ENCODE measurements at regions not wholly inside any gene's neighbourhood (a gene's known extent, or its start where the extent isn't known, plus 50 kb on each side); places are given as distances from the start of the nearest gene placed in this dataset.
"Not testable (repeated sequence)": the region's sequence is repeated elsewhere in the genome, so short reads cannot be mapped to it uniquely, and the experiment has no call there.

DNA sequence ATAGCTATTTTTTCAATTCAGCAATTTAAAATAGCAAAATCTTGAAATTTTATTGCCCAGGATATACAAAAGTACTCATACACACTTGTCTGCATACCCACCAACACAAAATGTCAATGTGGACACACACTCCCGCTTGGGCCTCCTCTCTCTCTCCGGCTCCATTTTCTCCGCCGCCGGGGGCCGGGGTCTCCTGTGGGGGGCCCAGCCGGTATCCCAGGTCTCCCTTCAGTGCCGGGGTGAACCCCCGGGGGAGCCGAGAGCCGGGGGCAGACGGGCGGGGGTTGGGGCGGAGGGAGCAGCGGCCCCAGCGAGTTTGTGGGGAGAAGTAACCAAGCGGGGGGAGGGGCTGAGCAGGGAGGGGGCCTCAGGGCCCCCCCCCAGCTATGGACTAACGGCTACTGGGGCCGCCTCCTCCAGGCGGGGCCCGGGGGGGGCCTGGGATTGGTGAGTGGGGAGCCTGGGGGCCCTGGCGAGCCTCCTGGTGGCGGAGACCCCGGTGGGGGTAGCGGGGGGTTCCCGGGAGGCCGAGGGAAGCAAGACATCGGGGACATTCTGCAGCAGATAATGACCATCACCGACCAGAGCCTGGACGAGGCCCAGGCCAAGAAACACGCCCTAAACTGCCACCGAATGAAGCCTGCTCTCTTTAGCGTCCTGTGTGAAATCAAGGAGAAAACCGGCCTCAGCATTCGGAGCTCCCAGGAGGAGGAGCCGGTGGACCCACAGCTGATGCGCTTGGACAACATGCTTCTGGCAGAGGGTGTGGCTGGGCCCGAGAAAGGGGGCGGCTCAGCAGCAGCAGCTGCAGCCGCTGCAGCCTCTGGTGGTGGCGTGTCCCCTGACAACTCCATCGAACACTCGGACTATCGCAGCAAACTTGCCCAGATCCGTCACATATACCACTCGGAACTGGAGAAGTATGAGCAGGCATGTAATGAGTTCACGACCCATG lies 56.6 kb downstream of the CHST2 start:
- not testable (repeated sequence) for DNase-seq (ENCODE audit: low read depth in 2 of 2)

DNA sequence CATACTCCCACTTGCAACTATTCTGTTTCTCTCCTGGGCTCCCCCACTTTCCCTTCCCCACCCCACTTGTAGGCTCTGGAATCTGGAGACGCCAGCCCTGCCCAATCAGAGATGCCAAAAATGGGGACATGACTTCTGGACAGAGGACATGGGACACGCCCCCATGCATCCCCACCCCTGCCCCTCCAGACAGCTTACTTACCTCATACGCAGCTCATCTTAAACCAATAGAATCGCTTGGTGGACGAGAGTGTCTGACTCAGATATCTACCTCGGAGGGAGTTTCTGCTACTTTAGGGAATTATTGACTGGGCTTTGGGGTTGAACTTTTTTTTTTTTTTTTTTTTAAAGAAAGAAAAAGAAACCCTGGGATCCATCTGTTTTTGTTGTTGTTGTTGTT lies 58.4 kb downstream of the CHST2 start:
- DNase-seq (ENCODE audit: low read depth in 2 of 2): not testable (repeated sequence)

DNA sequence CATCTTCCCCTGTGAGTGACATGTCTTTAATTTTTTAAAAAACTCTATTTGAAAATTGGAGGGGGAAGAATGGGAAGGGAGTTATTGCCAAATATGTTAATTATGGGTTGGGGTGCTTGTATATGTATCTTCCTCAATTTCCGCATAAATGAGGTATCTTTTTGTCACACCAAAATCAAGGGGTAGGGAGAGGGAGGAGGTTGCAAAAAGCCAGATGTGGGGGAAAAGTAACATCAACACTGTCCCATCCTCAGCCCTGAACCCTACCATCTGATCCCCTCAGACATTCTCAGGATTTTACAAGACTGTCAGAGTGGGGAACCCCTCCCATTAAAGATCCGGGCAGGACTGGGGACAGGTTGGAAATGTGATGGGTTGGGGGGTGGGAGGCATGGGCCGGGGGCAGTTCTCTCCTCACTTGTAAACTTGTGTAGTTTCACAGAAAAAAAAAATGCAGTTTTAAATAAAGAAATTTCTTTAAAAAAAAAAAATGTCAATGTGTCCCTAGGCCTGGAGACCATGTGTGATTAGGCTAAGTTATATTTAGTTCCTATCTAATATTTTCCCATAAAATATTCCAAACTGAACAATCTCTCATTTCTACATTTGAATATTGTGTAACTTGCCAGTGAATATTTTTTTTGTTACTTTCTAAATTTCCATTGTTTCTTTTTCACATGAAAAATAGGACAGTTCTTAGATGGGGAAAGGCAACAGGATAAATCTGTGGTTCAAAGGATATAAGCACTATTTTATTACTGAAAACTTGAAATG lies 59.4 kb downstream of the CHST2 start:
- DNase-seq (ENCODE audit: low read depth in 2 of 2): not testable (repeated sequence)

DNA sequence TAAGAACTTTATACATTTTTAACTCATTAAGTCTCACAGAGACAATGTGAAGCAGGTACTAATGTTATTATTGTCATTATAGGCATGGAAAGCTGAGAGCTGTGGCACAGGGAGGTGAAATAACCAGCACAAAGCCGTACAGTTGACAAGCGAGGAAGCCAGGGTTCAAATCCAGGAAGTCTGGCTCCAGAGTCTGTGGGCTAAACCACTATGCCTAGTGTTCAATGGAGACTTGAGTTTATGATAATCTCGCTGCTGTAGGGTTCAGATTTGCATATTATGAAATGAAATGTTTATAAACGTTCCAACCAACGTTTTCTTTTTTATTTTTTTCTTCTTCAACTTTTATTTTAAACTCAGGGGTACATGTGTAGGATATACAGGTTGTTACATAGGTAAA lies 60.0 kb downstream of the CHST2 start:
- DNase-seq (ENCODE audit: low read depth in 2 of 2): no peak

DNA sequence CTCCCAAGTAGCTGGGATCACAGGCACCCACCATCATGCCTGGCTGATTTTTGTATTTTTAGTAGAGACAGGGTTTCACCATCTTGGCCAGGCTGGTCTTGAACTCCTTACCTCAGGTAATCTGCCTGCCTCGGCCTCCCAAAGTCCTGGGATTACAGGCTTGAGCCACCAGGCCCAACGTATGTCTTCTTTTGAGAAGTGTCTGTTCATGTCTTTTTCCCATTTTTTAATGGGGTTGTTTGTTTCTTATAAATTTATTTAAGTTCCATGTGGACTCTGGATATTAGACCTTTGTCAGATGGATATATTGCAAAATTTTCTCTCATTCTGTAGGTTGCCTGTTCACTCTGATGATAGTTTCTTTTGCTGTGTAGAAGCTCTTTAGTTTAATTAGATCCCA lies 61.3 kb downstream of the CHST2 start:
- DNase-seq (ENCODE audit: low read depth in 2 of 2): not testable (repeated sequence)

DNA sequence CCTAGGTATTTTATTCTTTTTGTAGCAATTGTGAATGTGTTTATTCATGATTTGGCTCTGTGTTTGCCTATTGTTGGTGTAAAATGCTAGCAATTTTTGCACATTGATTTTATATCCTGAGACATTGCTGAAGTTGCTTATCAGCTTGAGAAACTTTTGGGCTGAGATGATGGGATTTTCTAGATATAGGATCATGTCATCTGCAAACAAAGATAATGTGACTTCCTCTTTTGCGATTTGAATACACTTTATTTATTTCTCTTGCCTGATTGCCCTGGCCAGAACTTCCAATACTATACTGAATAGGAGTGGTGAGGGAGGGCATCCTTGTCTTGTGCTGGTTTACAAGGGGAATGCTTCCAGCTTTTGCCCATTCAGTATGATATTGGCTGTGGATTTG lies 62.4 kb downstream of the CHST2 start:
- not testable (repeated sequence) for DNase-seq (ENCODE audit: low read depth in 2 of 2)

DNA sequence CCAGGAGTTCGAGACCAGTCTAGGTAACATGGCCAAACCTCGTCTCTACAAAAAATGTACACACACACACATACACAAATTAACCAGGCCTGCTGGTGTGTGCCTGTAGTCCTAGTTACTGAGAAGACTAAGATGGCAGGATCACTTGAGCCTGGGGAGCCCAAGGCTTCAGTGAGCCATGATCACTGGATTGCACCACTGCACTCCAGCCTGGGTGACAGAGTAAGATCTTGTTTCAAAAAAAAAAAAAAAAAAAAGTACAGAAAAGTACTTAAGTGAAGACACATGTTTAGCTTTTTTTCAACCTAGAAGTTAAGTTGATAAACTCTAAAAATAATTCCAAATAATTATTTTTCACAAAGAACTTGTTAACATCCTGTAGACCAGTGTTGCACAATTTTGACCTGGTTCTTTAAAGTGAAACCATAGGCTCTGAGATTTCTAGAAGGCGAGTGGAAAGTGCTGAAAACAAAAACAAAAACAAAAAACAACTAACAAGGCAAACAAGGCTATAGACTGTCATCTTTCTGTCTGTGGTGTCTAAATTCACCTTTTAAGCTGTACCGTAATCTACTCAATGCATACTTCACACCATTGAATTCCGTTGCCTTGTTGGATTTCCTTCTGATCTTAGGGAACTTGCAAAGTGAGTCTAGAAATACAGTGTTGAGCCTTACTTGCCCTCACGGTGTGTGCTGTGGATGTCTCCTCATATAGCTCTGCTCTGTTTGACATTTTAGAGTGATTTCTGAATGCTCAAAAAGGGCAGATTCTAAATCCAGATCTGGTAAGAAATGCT lies 63.5 kb downstream of the CHST2 start:
- DNase-seq (ENCODE audit: low read depth in 2 of 2): no peak

DNA sequence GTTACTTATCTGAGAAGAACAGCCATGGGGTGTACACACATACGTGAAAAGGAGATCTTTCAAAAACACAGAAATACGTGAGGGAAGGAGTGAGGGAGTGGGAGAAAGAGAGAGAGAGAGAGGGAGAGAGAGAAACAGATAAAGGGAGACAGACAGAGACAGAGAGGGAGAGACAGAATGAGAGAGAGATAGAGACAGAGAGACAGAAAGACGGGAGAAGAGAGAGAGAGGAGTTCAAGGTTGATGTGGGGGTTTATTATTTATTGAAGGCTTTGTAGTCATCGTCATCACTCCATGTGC lies 64.0 kb downstream of the CHST2 start:
- DNase-seq (ENCODE audit: low read depth in 2 of 2): no peak

DNA sequence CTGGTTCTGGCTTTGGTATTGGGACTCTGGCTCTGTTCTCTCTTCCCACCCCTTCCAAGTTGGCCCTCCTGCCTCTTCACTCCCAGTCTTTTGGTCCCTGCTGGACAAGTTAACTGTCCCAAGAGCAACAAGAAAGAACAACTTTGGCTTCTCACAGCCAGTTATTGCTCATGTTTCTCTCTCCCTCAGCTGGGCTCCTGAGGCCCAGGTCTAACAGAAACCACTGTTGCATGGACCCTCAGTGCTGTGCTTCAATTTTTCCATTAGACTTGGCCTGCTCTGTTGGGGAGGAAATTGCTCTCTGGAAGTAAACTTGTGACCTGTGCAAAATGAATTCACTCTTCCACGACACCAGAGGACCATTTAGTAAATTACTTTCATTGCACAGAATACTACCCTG lies 64.5 kb downstream of the CHST2 start:
- DNase-seq (ENCODE audit: low read depth in 2 of 2): no peak

DNA sequence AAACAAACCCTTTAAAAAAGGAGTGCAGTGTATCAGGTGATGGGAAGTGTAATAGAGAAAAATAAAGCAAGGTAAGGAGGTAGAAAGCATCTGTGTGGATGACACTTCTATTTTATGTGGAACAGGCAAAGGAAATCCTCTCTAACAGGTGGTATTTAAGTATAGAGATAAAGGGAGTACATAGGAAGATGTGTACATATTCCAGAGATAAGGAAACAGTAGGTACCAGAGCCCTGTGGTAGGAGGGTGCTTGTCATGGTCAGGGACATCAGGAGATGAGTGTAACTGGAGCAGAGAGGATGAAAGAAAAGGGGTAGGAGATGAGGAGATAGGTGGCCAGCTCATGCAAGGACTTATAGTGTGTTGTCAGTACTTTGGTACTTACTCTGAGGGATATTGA lies 65.8 kb downstream of the CHST2 start:
- DNase-seq (ENCODE audit: low read depth in 2 of 2): no peak

DNA sequence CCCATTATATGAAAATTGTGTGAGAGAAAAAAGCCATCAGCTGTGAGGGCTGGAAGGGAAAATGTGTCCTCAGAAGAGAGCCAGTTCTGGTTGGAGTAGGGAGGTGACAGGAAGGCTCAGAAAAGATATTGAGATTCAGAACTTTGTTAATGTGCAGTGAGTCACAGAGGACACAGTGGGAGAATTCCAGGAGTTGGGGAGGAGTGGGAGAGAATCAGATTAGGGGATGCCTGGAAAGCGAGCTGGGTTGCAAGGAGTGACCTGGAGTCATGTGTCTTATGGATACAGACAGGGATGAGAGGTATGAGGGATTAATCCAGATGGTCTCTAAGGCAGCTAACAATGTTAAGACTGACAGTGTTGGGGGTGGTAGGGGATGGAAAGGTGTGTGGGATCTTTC lies 67.5 kb downstream of the CHST2 start:
- no peak for DNase-seq (ENCODE audit: low read depth in 2 of 2)

DNA sequence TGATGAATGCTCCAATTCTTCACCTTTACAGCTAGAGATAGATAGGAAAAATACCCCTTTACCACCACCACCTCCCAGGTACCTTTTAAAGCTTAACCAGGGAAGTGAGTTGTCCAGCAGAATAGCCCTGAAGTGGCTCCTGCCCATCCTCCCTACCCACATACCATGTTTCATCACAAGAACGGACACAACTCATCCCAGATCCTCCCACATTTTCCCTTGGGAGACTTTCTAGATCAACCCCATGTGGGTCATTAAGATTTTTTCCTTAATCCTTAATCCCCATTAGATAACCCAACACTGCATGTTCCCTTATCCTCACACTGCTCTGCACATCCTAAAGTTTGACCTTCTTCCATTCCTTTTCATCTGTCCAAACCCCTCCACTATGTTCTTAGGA lies 69.3 kb downstream of the CHST2 start:
- DNase-seq (ENCODE audit: low read depth in 2 of 2): no peak

DNA sequence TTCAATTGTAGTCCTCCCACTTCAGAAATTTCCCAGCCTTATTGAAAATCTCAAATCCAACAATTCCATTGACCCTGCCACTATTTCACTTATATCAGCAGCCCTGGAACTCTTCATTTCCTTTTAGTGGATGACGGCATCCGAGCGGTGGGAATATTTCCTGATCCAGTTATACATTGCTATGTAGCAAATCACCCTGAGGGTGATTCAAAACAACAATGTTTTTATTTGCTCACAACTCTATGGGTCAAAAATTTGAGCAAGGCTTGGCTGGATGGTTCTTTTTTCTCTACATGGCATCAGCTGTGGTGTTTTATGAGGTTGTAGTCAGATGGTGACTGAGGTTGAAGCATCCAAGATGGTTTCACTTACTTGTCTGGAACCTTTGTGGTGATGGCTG lies 70.5 kb downstream of the CHST2 start:
- no peak for DNase-seq (ENCODE audit: low read depth in 2 of 2)

DNA sequence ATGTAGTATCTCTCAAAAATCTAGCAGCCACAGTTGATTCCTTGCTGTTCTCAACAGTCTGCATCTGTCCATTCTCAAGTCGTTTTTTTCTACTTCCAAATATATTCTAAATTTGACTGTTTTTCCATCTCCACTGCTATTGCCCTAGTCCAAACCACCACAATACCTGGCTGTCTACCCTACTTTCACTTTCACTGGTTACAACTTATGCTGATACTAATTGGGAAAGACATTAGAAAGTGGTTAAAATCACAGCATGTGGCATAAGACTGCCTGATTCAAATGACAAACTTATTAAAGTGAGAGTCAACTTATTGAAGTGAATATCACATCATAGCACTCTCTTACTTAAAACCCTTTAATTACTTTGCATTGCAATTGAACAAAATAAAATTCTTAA lies 72.6 kb downstream of the CHST2 start:
- no peak for DNase-seq (ENCODE audit: low read depth in 2 of 2)

DNA sequence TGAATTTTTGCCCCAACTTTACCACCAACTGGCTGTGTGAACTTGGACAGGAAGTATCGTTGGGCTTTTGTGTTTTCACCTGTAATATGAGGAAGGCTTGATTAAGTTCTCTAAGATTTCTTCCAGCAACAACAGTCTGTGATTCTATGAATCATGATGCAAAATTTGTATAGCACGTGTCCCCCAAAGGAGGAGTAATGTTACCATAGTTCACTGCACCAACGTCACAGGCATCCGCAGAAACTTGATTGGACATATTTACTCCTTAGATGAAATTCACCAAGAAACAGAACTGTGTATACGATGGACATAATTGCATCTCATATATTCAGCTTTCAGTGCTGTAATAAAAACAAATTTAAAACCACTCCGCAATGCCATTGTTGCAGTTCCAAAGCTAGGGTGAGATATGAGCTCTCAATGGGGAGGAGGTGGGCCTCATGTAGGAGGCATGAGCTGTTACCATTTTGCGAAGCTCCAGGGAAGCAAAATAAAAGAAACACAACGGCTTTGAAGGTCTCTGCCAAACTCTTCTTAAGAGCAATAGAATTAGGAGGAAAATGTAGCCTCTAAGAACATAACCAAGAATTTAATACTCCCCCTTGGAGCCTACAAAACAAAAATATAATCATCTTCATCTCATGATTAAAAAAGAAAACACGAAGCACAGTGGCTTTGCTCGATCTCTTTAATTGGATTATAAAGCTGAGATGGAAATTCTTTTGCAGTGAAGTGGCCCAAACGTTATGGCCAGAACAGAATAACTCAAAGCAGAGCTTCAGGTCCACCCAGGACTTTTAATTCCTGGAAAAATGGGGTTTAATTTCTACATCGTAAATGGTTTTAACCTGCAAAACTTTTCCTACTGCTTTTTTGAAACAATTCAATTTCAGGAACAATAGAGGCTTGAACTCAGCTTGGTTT lies 80.7 kb downstream of the CHST2 start:
- DNase-seq (ENCODE audit: low read depth in 2 of 2): no peak

DNA sequence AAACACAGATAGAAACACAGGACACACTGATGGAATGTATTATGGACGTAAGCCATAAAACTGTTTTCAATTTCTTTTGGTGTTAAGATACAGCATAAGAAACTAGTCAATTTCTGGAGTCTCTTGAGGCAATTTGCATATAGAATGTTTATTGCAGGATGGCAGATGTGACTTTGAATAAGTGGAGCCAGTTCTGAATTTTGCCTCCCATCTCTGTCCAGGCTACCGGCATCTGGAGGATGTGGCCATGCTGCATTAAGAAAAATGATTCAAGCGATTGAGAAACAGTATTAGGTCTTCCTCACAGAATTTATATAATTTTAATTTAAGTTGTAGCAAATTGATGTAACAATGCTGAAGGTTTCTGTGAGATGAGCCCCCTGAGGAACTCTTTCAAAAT lies 81.5 kb downstream of the CHST2 start:
- DNase-seq (ENCODE audit: low read depth in 2 of 2): peak in 1 of 2 experiments; percentile 9

DNA sequence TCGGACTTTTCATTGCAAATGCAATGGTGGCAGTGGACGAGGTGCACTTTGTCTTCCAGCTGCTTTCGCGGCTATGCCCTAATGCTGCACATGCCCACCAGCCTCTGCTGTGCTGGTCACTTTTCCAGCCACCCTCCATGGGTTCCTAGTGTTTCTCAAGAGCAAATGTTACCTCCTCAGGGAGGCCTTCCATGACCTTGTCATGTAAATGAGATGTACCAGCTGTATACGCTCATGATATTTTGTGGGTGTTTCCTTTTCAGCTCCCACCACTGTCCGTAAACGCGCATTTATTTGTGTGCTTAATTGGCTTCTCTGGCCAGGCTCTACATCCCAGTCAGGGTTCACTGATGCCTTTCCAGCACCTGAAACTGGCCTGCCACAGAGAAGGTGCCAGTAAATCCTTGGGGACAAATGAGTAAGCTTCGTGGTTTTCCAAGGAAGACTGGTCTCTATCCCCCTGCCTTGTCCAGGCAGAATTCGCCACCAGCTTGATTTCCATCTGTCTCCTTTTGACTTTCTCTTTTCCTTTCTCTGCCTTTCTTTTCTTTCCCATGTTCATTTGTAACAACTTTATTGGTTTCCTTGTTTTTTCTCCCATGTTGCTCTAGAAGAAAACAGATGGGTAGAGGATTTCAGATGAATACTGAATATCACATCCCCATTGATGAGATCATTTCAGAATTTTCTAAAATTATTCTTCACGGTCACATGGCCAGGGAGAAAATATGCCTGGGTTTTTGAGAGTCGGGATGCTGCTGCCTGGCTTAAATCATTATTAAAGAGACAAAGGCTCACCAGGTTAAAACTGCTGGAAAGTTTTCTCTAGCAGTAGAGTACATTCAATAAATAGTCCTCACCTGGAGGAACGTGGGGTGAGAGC lies 82.5 kb downstream of the CHST2 start:
- no peak for DNase-seq (ENCODE audit: low read depth in 2 of 2)

DNA sequence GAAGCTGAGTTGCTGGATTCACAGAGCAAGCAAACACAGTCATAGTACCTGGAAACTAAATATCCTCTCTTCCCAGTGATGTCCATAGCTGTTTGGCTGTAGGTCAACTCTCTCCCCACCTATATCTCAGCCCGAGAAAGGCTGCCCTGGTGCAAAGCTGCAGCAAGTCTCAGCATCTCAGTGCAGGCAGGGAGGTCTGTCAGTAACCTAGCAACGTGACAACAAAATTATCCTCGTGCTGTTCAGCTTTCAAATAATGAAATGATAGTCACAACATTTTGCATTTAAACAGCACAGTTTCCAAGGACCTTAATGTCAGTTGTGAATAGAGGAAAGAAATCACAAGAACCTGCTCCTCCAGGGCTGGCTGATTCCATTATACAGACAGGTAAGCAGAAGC lies 83.6 kb downstream of the CHST2 start:
- no peak for DNase-seq (ENCODE audit: low read depth in 2 of 2)

DNA sequence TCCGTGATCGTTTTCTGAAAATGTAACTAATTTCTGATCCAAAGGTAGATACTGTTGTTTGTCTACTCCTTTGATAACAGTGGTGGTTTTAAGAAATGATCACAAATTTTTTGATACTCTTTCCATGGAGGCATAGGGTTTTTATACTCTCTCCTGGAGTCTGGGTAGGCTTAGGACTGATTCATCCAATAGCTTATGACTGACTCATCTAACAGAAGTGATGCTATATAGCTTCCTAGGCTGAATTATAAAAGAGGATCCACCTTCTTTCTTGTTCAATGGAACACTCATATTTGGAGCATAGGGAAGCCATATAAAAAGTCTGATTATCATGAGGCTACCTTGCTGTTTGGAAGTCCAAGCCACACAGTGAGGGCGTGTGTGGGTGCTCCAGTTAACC lies 84.3 kb downstream of the CHST2 start:
- DNase-seq (ENCODE audit: low read depth in 2 of 2): no peak

DNA sequence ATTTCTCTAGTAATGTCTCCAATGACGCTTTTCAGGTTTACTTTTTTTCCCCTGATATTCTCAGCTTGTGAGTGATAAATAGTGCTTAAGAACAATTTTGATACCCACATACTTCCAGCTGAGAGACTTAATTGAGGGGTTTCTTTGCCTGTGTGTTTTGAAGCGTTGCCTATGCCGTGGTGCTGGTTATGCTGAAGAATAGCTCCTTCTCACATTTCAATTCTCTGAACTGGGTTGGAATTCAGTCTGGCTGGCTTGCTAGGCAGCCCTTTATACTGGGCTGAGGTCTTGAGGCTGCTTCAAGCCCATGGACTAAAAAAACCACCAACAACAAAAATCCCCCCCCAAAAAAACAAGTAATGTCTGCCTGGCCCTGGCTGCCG lies 87.4 kb downstream of the CHST2 start:
- no peak for DNase-seq (ENCODE audit: low read depth in 2 of 2)
